Mammary epithelial cell (primary cell): ENCODE measurements at regions not wholly inside any gene's neighbourhood (a gene's known extent, or its start where the extent isn't known, plus 50 kb on each side); places are given as distances from the start of the nearest gene placed in this dataset.

ENCODE experiments used
- CTCF ChIP-seq, 2 donors: IDR thresholded peaks in 1 of 2; conservative IDR thresholded peaks in 1 of 2; 2 replicates each; pipeline ENCODE4 v1.5.1; 2011 to 2012; ENCODE audit warnings: inconsistent platforms in 2 of 2, low read length in 2 of 2, mild to moderate bottlenecking in 2 of 2, control low read depth in 1 of 2, low read depth in 1 of 2; ENCODE audit not compliant: insufficient read depth in 1 of 2; ENCODE audit errors: extremely low read depth in 1 of 2
- EZH2 ChIP-seq: IDR thresholded peaks from 2 replicates; pipeline ENCODE4 v1.6.1; 2012; ENCODE audit warnings: low read length, inconsistent platforms, borderline replicate concordance

- TF ChIP-seq CTCF (conservative IDR thresholded peaks at IDR 0.05 in 1 of 2, IDR thresholded peaks at IDR 0.05 in 1 of 2; ENCODE audit: extremely low read depth in 1 of 2, insufficient read depth in 1 of 2, low read depth in 1 of 2, low read length in 2 of 2): no peak
- TF ChIP-seq EZH2: no peak
Observed at GRCh38 chr7:68733219-68734153, 864.8 kb upstream of the AUTS2 start.
